ENCODE measurements at regions not wholly inside any gene's neighbourhood (a gene's known extent, or its start where the extent isn't known, plus 50 kb on each side); places are given as distances from the start of the nearest gene placed in this dataset.

GRCh38 chr2:212938144-212938793 lies 213.1 kb downstream of the IKZF2 start:
- TF ChIP-seq, protein P1, sequence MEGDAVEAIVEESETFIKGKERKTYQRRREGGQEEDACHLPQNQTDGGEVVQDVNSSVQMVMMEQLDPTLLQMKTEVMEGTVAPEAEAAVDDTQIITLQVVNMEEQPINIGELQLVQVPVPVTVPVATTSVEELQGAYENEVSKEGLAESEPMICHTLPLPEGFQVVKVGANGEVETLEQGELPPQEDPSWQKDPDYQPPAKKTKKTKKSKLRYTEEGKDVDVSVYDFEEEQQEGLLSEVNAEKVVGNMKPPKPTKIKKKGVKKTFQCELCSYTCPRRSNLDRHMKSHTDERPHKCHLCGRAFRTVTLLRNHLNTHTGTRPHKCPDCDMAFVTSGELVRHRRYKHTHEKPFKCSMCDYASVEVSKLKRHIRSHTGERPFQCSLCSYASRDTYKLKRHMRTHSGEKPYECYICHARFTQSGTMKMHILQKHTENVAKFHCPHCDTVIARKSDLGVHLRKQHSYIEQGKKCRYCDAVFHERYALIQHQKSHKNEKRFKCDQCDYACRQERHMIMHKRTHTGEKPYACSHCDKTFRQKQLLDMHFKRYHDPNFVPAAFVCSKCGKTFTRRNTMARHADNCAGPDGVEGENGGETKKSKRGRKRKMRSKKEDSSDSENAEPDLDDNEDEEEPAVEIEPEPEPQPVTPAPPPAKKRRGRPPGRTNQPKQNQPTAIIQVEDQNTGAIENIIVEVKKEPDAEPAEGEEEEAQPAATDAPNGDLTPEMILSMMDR (tag by site-specific recombination; IDR thresholded peaks at IDR 0.05): no peak
- no peak for TF ChIP-seq ZNF660 (tag by site-specific recombination; IDR thresholded peaks at IDR 0.05)
- no peak for TF ChIP-seq ZFP41 (tag by site-specific recombination; IDR thresholded peaks at IDR 0.05; ENCODE audit: borderline replicate concordance)
- TF ChIP-seq ZNF449 (tag by site-specific recombination; IDR thresholded peaks at IDR 0.05): no peak
- no peak for TF ChIP-seq HOXA7 (CRISPR knock-in tag; IDR thresholded peaks at IDR 0.05; ENCODE audit: borderline replicate concordance)
- TF ChIP-seq, protein P2, sequence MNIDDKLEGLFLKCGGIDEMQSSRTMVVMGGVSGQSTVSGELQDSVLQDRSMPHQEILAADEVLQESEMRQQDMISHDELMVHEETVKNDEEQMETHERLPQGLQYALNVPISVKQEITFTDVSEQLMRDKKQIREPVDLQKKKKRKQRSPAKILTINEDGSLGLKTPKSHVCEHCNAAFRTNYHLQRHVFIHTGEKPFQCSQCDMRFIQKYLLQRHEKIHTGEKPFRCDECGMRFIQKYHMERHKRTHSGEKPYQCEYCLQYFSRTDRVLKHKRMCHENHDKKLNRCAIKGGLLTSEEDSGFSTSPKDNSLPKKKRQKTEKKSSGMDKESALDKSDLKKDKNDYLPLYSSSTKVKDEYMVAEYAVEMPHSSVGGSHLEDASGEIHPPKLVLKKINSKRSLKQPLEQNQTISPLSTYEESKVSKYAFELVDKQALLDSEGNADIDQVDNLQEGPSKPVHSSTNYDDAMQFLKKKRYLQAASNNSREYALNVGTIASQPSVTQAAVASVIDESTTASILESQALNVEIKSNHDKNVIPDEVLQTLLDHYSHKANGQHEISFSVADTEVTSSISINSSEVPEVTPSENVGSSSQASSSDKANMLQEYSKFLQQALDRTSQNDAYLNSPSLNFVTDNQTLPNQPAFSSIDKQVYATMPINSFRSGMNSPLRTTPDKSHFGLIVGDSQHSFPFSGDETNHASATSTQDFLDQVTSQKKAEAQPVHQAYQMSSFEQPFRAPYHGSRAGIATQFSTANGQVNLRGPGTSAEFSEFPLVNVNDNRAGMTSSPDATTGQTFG (tag by site-specific recombination; IDR thresholded peaks at IDR 0.05; ENCODE audit: borderline replicate concordance): no peak
- TF ChIP-seq ZEB2 (tag by site-specific recombination; IDR thresholded peaks at IDR 0.05): no peak
- no peak for TF ChIP-seq ZNF37A (tag by site-specific recombination; IDR thresholded peaks at IDR 0.05)
- no peak for TF ChIP-seq ZNF274 (IDR thresholded peaks at IDR 0.05; ENCODE audit: low read length)
- no peak for TF ChIP-seq ZNF274 (tag by site-specific recombination; IDR thresholded peaks at IDR 0.05; ENCODE audit: borderline replicate concordance)
- no peak for TF ChIP-seq KLF8 (tag by site-specific recombination; IDR thresholded peaks at IDR 0.05)
- no peak for TF ChIP-seq ZNF302 (tag by site-specific recombination; IDR thresholded peaks at IDR 0.05; ENCODE audit: low read depth)
- TF ChIP-seq ZNF214 (tag by site-specific recombination; IDR thresholded peaks at IDR 0.05; ENCODE audit: borderline replicate concordance): no peak
- no peak for TF ChIP-seq ZNF768 (tag by site-specific recombination; IDR thresholded peaks at IDR 0.05)

All from HEK293 (cell line).